ENCODE measurements at regions not wholly inside any gene's neighbourhood (a gene's known extent, or its start where the extent isn't known, plus 50 kb on each side); places are given as distances from the start of the nearest gene placed in this dataset.
"Not testable (repeated sequence)": the region's sequence is repeated elsewhere in the genome, so short reads cannot be mapped to it uniquely, and the experiment has no call there.

GRCh38 chr20:47849006-47849405 lies 63.7 kb upstream of the SULF2 start:
- no peak for TF ChIP-seq CTCF (IDR thresholded peaks at IDR 0.05; ENCODE audit: unreplicated experiment)
- H3K36me3 Mint-ChIP-seq (ENCODE audit: insufficient read depth, unreplicated experiment), result no peaks in the 10 kb centered on the region
- intact Hi-C loops (cut with micrococcal nuclease), result no loop called here
- H3K27ac Mint-ChIP-seq (ENCODE audit: low read depth, unreplicated experiment), result no peak overlapping the region
- H3K4me1 Mint-ChIP-seq (ENCODE audit: insufficient read depth, unreplicated experiment), result peaks cover 36% of the 10 kb centered on the region
- no TSS peak for BruUV-seq (replicated peaks)
- ChIA-PET CTCF (interaction anchor here (1.3 kb wide), 1 partner anchor 65 kb away, joined by 5 read pairs; no protein-coding TSS in a partner anchor), POLR2A (no interaction called here)
- no peaks in the 10 kb centered on the region for H3K27me3 Mint-ChIP-seq (ENCODE audit: insufficient read depth, unreplicated experiment)
- no peak overlapping the region for H3K4me3 Mint-ChIP-seq (ENCODE audit: unreplicated experiment)
- no peak for DNase-seq (ENCODE audit: unreplicated experiment)
- no peaks in the 10 kb centered on the region for H3K9me3 Mint-ChIP-seq (ENCODE audit: unreplicated experiment)

- CTCF ChIA-PET, result interaction anchor here (1.1 kb wide), 1 partner anchor 448 kb away, joined by 4 read pairs; no protein-coding TSS in a partner anchor
- POLR2A ChIA-PET, result not testable (repeated sequence)
These were observed 63.3 kb upstream of the SULF2 start for GRCh38 chr20:47848534-47848933.

GRCh38 chr20:47847884-47848485 lies 62.7 kb upstream of the SULF2 start:
- TF ChIP-seq CTCF (IDR thresholded peaks at IDR 0.05; ENCODE audit: unreplicated experiment), result no peak
- DNase-seq (ENCODE audit: unreplicated experiment), result no peak
- Mint-ChIP-seq H3K4me3 (ENCODE audit: unreplicated experiment) (no peak overlapping the region), H3K36me3 (ENCODE audit: insufficient read depth, unreplicated experiment) (no peaks in the 10 kb centered on the region), H3K27ac (ENCODE audit: low read depth, unreplicated experiment) (no peak overlapping the region), H3K27me3 (ENCODE audit: insufficient read depth, unreplicated experiment) (no peaks in the 10 kb centered on the region), H3K4me1 (ENCODE audit: insufficient read depth, unreplicated experiment) (peaks cover 46% of the 10 kb centered on the region), H3K9me3 (ENCODE audit: unreplicated experiment) (no peaks in the 10 kb centered on the region)
- no TSS peak for BruUV-seq (replicated peaks)
- ChIA-PET POLR2A (interaction anchor here (0.6 kb wide), 1 partner anchor 40 kb away, joined by 3 read pairs; no protein-coding TSS in a partner anchor), CTCF (interaction anchor here (1.1 kb wide), 1 partner anchor 448 kb away, joined by 4 read pairs; no protein-coding TSS in a partner anchor)
- intact Hi-C loops (cut with micrococcal nuclease), result no loop called here

More at GRCh38 chr20:47848534-47848933, 63.3 kb upstream of the SULF2 start:
- BruUV-seq (replicated peaks); H3K27ac Mint-ChIP-seq (ENCODE audit: low read depth, unreplicated experiment); H3K36me3 Mint-ChIP-seq (ENCODE audit: insufficient read depth, unreplicated experiment); H3K4me3 Mint-ChIP-seq (ENCODE audit: unreplicated experiment); intact Hi-C loops (cut with micrococcal nuclease); DNase-seq (ENCODE audit: unreplicated experiment); H3K9me3 Mint-ChIP-seq (ENCODE audit: unreplicated experiment); H3K27me3 Mint-ChIP-seq (ENCODE audit: insufficient read depth, unreplicated experiment): not testable (repeated sequence)
- peaks cover 40% of the 10 kb centered on the region for H3K4me1 Mint-ChIP-seq (ENCODE audit: insufficient read depth, unreplicated experiment)

- H3K27me3 Mint-ChIP-seq (ENCODE audit: insufficient read depth, unreplicated experiment); H3K9me3 Mint-ChIP-seq (ENCODE audit: unreplicated experiment); H3K27ac Mint-ChIP-seq (ENCODE audit: low read depth, unreplicated experiment); BruUV-seq (replicated peaks); H3K36me3 Mint-ChIP-seq (ENCODE audit: insufficient read depth, unreplicated experiment); H3K4me3 Mint-ChIP-seq (ENCODE audit: unreplicated experiment); intact Hi-C loops (cut with micrococcal nuclease); DNase-seq (ENCODE audit: unreplicated experiment): not testable (repeated sequence)
- ChIA-PET CTCF (interaction anchor here (1.0 to 1.1 kb wide), 3 partner anchors 224 to 449 kb away, joined by 3 to 4 read pairs (median 3); no protein-coding TSS in a partner anchor), POLR2A (interaction anchor here (0.6 kb wide), 1 partner anchor 41 kb away, joined by 3 read pairs; no protein-coding TSS in a partner anchor)
- H3K4me1 Mint-ChIP-seq (ENCODE audit: insufficient read depth, unreplicated experiment), result peaks cover 50% of the 10 kb centered on the region
These were observed 61.9 kb upstream of the SULF2 start for GRCh38 chr20:47847220-47847619.

GRCh38 chr20:47846651-47847050 lies 61.4 kb upstream of the SULF2 start:
- H3K4me1 Mint-ChIP-seq (ENCODE audit: insufficient read depth, unreplicated experiment), result peaks cover 55% of the 10 kb centered on the region
- H3K27ac Mint-ChIP-seq (ENCODE audit: low read depth, unreplicated experiment); DNase-seq (ENCODE audit: unreplicated experiment); intact Hi-C loops (cut with micrococcal nuclease); POLR2A ChIA-PET; H3K27me3 Mint-ChIP-seq (ENCODE audit: insufficient read depth, unreplicated experiment); BruUV-seq (replicated peaks); H3K36me3 Mint-ChIP-seq (ENCODE audit: insufficient read depth, unreplicated experiment); H3K9me3 Mint-ChIP-seq (ENCODE audit: unreplicated experiment); H3K4me3 Mint-ChIP-seq (ENCODE audit: unreplicated experiment): not testable (repeated sequence)
- CTCF ChIA-PET, result interaction anchor here (1.0 to 1.1 kb wide), 2 partner anchors 224 to 449 kb away, joined by 3 read pairs; no protein-coding TSS in a partner anchor

- H3K9me3 Mint-ChIP-seq (ENCODE audit: unreplicated experiment); DNase-seq (ENCODE audit: unreplicated experiment); BruUV-seq (replicated peaks); H3K36me3 Mint-ChIP-seq (ENCODE audit: insufficient read depth, unreplicated experiment); H3K27me3 Mint-ChIP-seq (ENCODE audit: insufficient read depth, unreplicated experiment); H3K4me3 Mint-ChIP-seq (ENCODE audit: unreplicated experiment): not testable (repeated sequence)
- ChIA-PET POLR2A (interaction anchor here (1.1 to 1.3 kb wide), 3 partner anchors 27 to 59 kb away, joined by 3 to 6 read pairs (median 5); no protein-coding TSS in a partner anchor), CTCF (interaction anchor here (0.6 to 2.9 kb wide), 5 partner anchors 49 to 1059 kb away, joined by 3 to 9 read pairs (median 4); no protein-coding TSS in a partner anchor)
- H3K27ac Mint-ChIP-seq (ENCODE audit: low read depth, unreplicated experiment), result peak overlapping the region; percentile 80
- peaks cover 58% of the 10 kb centered on the region for H3K4me1 Mint-ChIP-seq (ENCODE audit: insufficient read depth, unreplicated experiment)
- intact Hi-C loops (cut with micrococcal nuclease), result loop anchor here (2.0 kb wide), 1 partner anchor 53 kb away; no protein-coding TSS in a partner anchor
These were observed 60.2 kb upstream of the SULF2 start for GRCh38 chr20:47845382-47845977.

GRCh38 chr20:47844568-47844906 lies 59.3 kb upstream of the SULF2 start:
- H3K9me3 Mint-ChIP-seq (ENCODE audit: unreplicated experiment); H3K36me3 Mint-ChIP-seq (ENCODE audit: insufficient read depth, unreplicated experiment); H3K4me3 Mint-ChIP-seq (ENCODE audit: unreplicated experiment); BruUV-seq (replicated peaks); H3K27me3 Mint-ChIP-seq (ENCODE audit: insufficient read depth, unreplicated experiment): not testable (repeated sequence)
- intact Hi-C loops (cut with micrococcal nuclease), result loop anchor here (2.0 kb wide), 1 partner anchor 52 kb away; no protein-coding TSS in a partner anchor
- peaks cover 58% of the 10 kb centered on the region for H3K4me1 Mint-ChIP-seq (ENCODE audit: insufficient read depth, unreplicated experiment)
- ChIA-PET CTCF (interaction anchor here (0.7 to 2.9 kb wide), 6 partner anchors 10 to 451 kb away, joined by 3 to 9 read pairs (median 4); no protein-coding TSS in a partner anchor), POLR2A (interaction anchor here (0.6 to 1.3 kb wide), 4 partner anchors 26 to 123 kb away, joined by 3 to 6 read pairs (median 4); no protein-coding TSS in a partner anchor)
- peak; percentile 28 for DNase-seq (ENCODE audit: unreplicated experiment)
- peak overlapping the region; percentile 79 for H3K27ac Mint-ChIP-seq (ENCODE audit: low read depth, unreplicated experiment)

All from MCF 10A (cell line).